ENCODE measurements at regions not wholly inside any gene's neighbourhood (a gene's known extent, or its start where the extent isn't known, plus 50 kb on each side); places are given as distances from the start of the nearest gene placed in this dataset.

DNA sequence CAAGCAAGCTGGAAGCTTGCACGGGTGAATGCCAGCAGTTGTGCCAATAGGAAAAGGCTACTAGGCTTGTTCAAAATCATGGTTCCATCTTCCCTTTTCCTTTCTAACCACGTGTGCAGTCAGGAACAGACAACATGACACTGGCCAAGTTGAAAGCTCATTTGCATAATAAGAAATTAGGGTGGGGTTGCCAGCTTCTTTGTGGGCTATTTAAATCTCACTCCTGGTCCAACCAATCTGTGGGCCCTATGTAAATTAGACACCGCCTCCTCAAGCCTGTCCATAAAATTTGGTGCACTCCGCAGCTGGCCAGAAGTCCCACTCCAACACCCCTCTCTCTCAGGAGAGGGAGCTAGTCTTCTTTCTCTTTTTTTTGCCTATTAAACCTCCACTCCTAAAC, 1948.4 kb upstream of the PIK3C3 start:
- TF ChIP-seq, protein P1, sequence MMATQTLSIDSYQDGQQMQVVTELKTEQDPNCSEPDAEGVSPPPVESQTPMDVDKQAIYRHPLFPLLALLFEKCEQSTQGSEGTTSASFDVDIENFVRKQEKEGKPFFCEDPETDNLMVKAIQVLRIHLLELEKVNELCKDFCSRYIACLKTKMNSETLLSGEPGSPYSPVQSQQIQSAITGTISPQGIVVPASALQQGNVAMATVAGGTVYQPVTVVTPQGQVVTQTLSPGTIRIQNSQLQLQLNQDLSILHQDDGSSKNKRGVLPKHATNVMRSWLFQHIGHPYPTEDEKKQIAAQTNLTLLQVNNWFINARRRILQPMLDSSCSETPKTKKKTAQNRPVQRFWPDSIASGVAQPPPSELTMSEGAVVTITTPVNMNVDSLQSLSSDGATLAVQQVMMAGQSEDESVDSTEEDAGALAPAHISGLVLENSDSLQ (IDR thresholded peaks at IDR 0.05), result no peak
- TF ChIP-seq SP1 (IDR thresholded peaks at IDR 0.05), result no peak

Measured in HEK293T (cell line).